A549 (cell line): ENCODE measurements at regions not wholly inside any gene's neighbourhood (a gene's known extent, or its start where the extent isn't known, plus 50 kb on each side); places are given as distances from the start of the nearest gene placed in this dataset.

ENCODE experiments used
- EP300 ChIP-seq, 2 experiments: fragments of >200 bp; sonication (Bioruptor Twin); formaldehyde crosslinking; IDR thresholded peaks; 2 replicates in 1 of 2; 3 replicates in 1 of 2; pipeline ENCODE4 v1.6.1; 2016 to 2017
- RAD21 ChIP-seq, 2 experiments: fragments of >200 bp in 1 of 2; sonication (Bioruptor Twin) in 1 of 2; formaldehyde crosslinking in 1 of 2; IDR thresholded peaks in 1 of 2; conservative IDR thresholded peaks in 1 of 2; 2 replicates in 1 of 2; 3 replicates in 1 of 2; pipeline ENCODE4 v1.6.1; 2012 to 2018; ENCODE audit warnings: inconsistent platforms in 1 of 2

GRCh38 chr7:80063834-80064233 lies 70.8 kb upstream of the GNAI1 start:
- TF ChIP-seq RAD21 (conservative IDR thresholded peaks at IDR 0.05 in 1 of 2, IDR thresholded peaks at IDR 0.05 in 1 of 2) (no peak), EP300 (IDR thresholded peaks at IDR 0.05) (no peak)
